Trophoblast cell (in vitro differentiated cells and primary cell): ENCODE measurements at regions not wholly inside any gene's neighbourhood (a gene's known extent, or its start where the extent isn't known, plus 50 kb on each side); places are given as distances from the start of the nearest gene placed in this dataset.

Source experiments
- DNase-seq, 2 donors: peaks; one replicate each; pipeline ENCODE4 v3.0.0-alpha.2; 2016
- H2AFZ ChIP-seq: 2 replicates; pipeline ENCODE4 v1.6.1; 2013; ENCODE audit warnings: low read length, moderate library complexity, mild to moderate bottlenecking; ENCODE audit not compliant: insufficient read depth, poor library complexity
- H2AK5ac ChIP-seq: 2 replicates; pipeline ENCODE4 v1.6.1; 2013; ENCODE audit warnings: mild to moderate bottlenecking, low read length
- H2BK120ac ChIP-seq: 2 replicates; pipeline ENCODE4 v1.6.1; 2013; ENCODE audit warnings: low read length, mild to moderate bottlenecking, moderate library complexity; ENCODE audit not compliant: insufficient read depth, poor library complexity
- H2BK12ac ChIP-seq: 2 replicates; pipeline ENCODE4 v1.6.1; 2013; ENCODE audit warnings: mild to moderate bottlenecking, low read length, moderate library complexity
- H2BK5ac ChIP-seq: 2 replicates; pipeline ENCODE4 v1.6.1; 2013; ENCODE audit warnings: low read length, low read depth, moderate library complexity, mild to moderate bottlenecking; ENCODE audit not compliant: poor library complexity
- H3K14ac ChIP-seq: 2 replicates; pipeline ENCODE4 v1.6.1; 2013; ENCODE audit warnings: mild to moderate bottlenecking, low read length
- H3K18ac ChIP-seq: 2 replicates; pipeline ENCODE4 v1.6.1; 2013; ENCODE audit warnings: mild to moderate bottlenecking, low read length
- H3K23ac ChIP-seq: 2 replicates; pipeline ENCODE4 v1.6.1; 2013; ENCODE audit warnings: low read length
- H3K27ac ChIP-seq: 2 replicates; pipeline ENCODE4 v1.5.1; 2013; ENCODE audit warnings: low read depth, mild to moderate bottlenecking, inconsistent platforms, low read length, moderate library complexity
- H3K27me3 ChIP-seq: 2 replicates; pipeline ENCODE4 v1.6.1; 2013; ENCODE audit warnings: inconsistent platforms, mild to moderate bottlenecking, low read length, moderate library complexity; ENCODE audit not compliant: insufficient read depth
- H3K36me3 ChIP-seq, 2 experiments: 1 replicate in 1 of 2; 2 replicates in 1 of 2; pipeline ENCODE4 v1.6.1; 2013; ENCODE audit warnings: low read length in 2 of 2, mild to moderate bottlenecking in 2 of 2, moderate library complexity in 1 of 2; ENCODE audit not compliant: insufficient read depth in 2 of 2, control insufficient read depth in 1 of 2
- H3K4ac ChIP-seq: 2 replicates; pipeline ENCODE4 v1.6.1; 2013; ENCODE audit warnings: low read depth, mild to moderate bottlenecking, low read length, moderate library complexity
- H3K4me1 ChIP-seq, 2 experiments: 1 replicate in 1 of 2; 2 replicates in 1 of 2; pipeline ENCODE4 v1.6.1; 2013; ENCODE audit warnings: low read length in 2 of 2, mild to moderate bottlenecking in 2 of 2, moderate library complexity in 1 of 2; ENCODE audit not compliant: insufficient read depth in 2 of 2, control insufficient read depth in 1 of 2
- H3K4me2 ChIP-seq: 2 replicates; pipeline ENCODE4 v1.6.1; 2013; ENCODE audit warnings: inconsistent platforms, mild to moderate bottlenecking, low read length, moderate library complexity
- H3K4me3 ChIP-seq: 2 replicates; pipeline ENCODE4 v1.5.1; 2013; ENCODE audit warnings: mild to moderate bottlenecking, low read depth, low read length, inconsistent platforms
- H3K79me1 ChIP-seq: one replicate; pipeline ENCODE4 v1.6.1; 2013; ENCODE audit warnings: low read length
- H3K79me2 ChIP-seq: 2 replicates; pipeline ENCODE4 v1.6.1; 2013; ENCODE audit warnings: low read length, mild to moderate bottlenecking; ENCODE audit not compliant: control insufficient read depth, insufficient read depth, poor library complexity
- H3K9ac ChIP-seq: 2 replicates; pipeline ENCODE4 v1.6.1; 2013; ENCODE audit warnings: mild to moderate bottlenecking, low read length
- H3K9me3 ChIP-seq: 2 replicates; pipeline ENCODE4 v1.6.1; 2013; ENCODE audit warnings: low read depth, mild to moderate bottlenecking, control low read depth, inconsistent platforms, low read length; ENCODE audit not compliant: insufficient read depth
- H4K12ac ChIP-seq: 2 replicates; pipeline ENCODE4 v1.6.1; 2013; ENCODE audit warnings: low read depth, mild to moderate bottlenecking, low read length, moderate library complexity
- H4K8ac ChIP-seq: 2 replicates; pipeline ENCODE4 v1.6.1; 2013; ENCODE audit warnings: low read depth, mild to moderate bottlenecking, low read length, moderate library complexity
- H4K91ac ChIP-seq: one replicate; pipeline ENCODE4 v1.6.1; 2013; ENCODE audit warnings: low read depth, mild to moderate bottlenecking, low read length, moderate library complexity
- WGBS: extraction: QIAGEN DNeasy Blood & Tissue Kit; methylation state at CpG from one replicate; pipeline ENCODE4 v1.1.7; 2013; ENCODE audit warnings: missing lambda C conversion rate; ENCODE audit not compliant: insufficient read length, insufficient coverage; ENCODE audit errors: extremely low coverage; 5-methylcytosine and 5-hydroxymethylcytosine counted together

- no peak overlapping the region for H2AK5ac ChIP-seq
- WGBS: no CpG with 5 or more reads among the region's 6 CpGs
- no peak overlapping the region for H2BK5ac ChIP-seq
- no peak for DNase-seq
- H3K4ac ChIP-seq: no peak overlapping the region
- H2AFZ ChIP-seq: no peak overlapping the region
- H3K36me3 ChIP-seq: no peaks in the 10 kb centered on the region
- H3K9ac ChIP-seq: no peak overlapping the region
- H4K12ac ChIP-seq: no peak overlapping the region
- H3K18ac ChIP-seq: no peak overlapping the region
- H4K91ac ChIP-seq: no peak overlapping the region
- no peaks in the 10 kb centered on the region for H3K27me3 ChIP-seq
- no peak overlapping the region for H3K4me3 ChIP-seq
- no peak overlapping the region for H3K27ac ChIP-seq
- no peaks in the 10 kb centered on the region for H3K9me3 ChIP-seq
- no peak overlapping the region for H3K4me2 ChIP-seq
- H3K79me1 ChIP-seq: no peaks in the 10 kb centered on the region
- H4K8ac ChIP-seq: no peak overlapping the region
- H2BK12ac ChIP-seq: no peak overlapping the region
- H2BK120ac ChIP-seq: no peak overlapping the region
- no peaks in the 10 kb centered on the region for H3K4me1 ChIP-seq
- H3K23ac ChIP-seq: no peak overlapping the region
- no peaks in the 10 kb centered on the region for H3K79me2 ChIP-seq
- H3K14ac ChIP-seq: no peak overlapping the region
Measured at GRCh38 chr1:244128591-244129383, 77.7 kb downstream of the ZBTB18 start.

DNA sequence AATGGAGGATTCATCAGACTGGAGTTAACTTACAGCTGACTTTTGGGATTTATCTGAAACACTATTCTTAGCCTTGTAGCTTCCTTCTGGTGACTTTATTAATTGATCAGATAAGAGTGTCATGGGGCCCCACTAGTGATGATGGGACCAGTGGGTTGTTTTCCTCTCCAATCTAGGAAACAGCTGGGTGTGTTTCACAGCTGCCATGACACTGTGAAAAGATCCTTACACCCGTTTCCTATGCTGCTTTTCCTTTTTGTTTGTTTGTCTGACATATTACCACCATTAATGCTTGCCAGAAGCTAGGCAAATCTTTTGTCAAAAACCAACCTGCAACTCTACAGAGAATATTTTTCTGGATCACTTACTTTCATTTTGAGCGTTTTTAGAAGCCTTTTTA, 86.2 kb downstream of the ZBTB18 start:
- H3K18ac ChIP-seq: no peak overlapping the region
- H3K79me1 ChIP-seq: no peaks in the 10 kb centered on the region
- no peak overlapping the region for H3K4me2 ChIP-seq
- no peak overlapping the region for H4K12ac ChIP-seq
- H3K9ac ChIP-seq: no peak overlapping the region
- no peak overlapping the region for H2BK12ac ChIP-seq
- no peaks in the 10 kb centered on the region for H3K36me3 ChIP-seq
- H2AFZ ChIP-seq: no peak overlapping the region
- H2BK120ac ChIP-seq: no peak overlapping the region
- no peak overlapping the region for H3K23ac ChIP-seq
- no peak overlapping the region for H4K8ac ChIP-seq
- H4K91ac ChIP-seq: no peak overlapping the region
- no peak overlapping the region for H2AK5ac ChIP-seq
- no peak overlapping the region for H3K4me3 ChIP-seq
- no peak for DNase-seq
- H3K27ac ChIP-seq: no peak overlapping the region
- no peaks in the 10 kb centered on the region for H3K27me3 ChIP-seq
- H2BK5ac ChIP-seq: no peak overlapping the region
- no peaks in the 10 kb centered on the region for H3K4me1 ChIP-seq
- no peaks in the 10 kb centered on the region for H3K79me2 ChIP-seq
- no peak overlapping the region for H3K14ac ChIP-seq
- no CpG with 5 or more reads among the region's 2 CpGs for WGBS
- no peaks in the 10 kb centered on the region for H3K9me3 ChIP-seq
- H3K4ac ChIP-seq: no peak overlapping the region

DNA sequence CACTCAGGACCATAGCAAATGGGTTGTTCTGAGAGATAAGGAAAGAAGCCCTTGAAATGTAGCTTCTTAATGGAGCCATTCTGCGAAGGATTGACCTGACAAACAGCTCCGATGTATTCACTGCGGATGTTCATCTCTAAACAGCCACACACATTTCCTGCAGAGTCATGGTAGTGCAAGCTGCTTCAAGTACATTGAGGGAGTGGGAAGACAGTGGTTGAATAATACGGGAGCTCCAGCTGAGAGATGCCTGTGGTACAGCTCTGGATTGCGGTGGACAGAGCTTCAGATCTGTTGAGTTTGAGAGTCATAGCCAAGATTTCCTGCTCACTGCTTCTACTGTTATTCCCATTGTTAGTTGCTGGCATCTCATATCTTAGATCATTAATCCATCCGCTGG, 86.6 kb downstream of the ZBTB18 start:
- Histone ChIP-seq H3K14ac (no peak overlapping the region), H3K4ac (no peak overlapping the region), H3K4me1 (no peaks in the 10 kb centered on the region), H3K23ac (no peak overlapping the region), H2BK5ac (no peak overlapping the region), H3K36me3 (no peaks in the 10 kb centered on the region), H4K8ac (no peak overlapping the region), H3K27ac (no peak overlapping the region), H4K12ac (no peak overlapping the region), H3K4me2 (no peak overlapping the region), H3K9ac (no peak overlapping the region), H2AK5ac (no peak overlapping the region), H3K79me1 (no peaks in the 10 kb centered on the region), H3K79me2 (no peaks in the 10 kb centered on the region), H2BK12ac (no peak overlapping the region), H3K27me3 (no peaks in the 10 kb centered on the region), H2AFZ (no peak overlapping the region), H3K9me3 (no peaks in the 10 kb centered on the region), H2BK120ac (no peak overlapping the region), H3K4me3 (no peak overlapping the region), H4K91ac (no peak overlapping the region), H3K18ac (no peak overlapping the region)
- no peak for DNase-seq
- no CpG with 5 or more reads among the region's 6 CpGs for WGBS

- Histone ChIP-seq H4K12ac (no peak overlapping the region), H3K79me2 (no peaks in the 10 kb centered on the region), H2AK5ac (no peak overlapping the region), H3K36me3 (no peaks in the 10 kb centered on the region), H2BK12ac (no peak overlapping the region), H4K91ac (no peak overlapping the region), H2BK120ac (no peak overlapping the region), H3K4me3 (no peak overlapping the region), H3K9ac (no peak overlapping the region), H3K14ac (no peak overlapping the region), H3K23ac (no peak overlapping the region), H4K8ac (no peak overlapping the region), H3K4me1 (no peaks in the 10 kb centered on the region), H3K9me3 (no peaks in the 10 kb centered on the region), H2BK5ac (no peak overlapping the region), H3K4ac (no peak overlapping the region), H3K4me2 (no peak overlapping the region), H3K79me1 (no peaks in the 10 kb centered on the region), H3K18ac (no peak overlapping the region), H2AFZ (no peak overlapping the region), H3K27ac (no peak overlapping the region), H3K27me3 (no peaks in the 10 kb centered on the region)
- no peak for DNase-seq
- no CpG with 5 or more reads among the region's 7 CpGs for WGBS
Measured at GRCh38 chr1:244138399-244138798, 87.3 kb downstream of the ZBTB18 start.
